Activated naive CD4-positive, alpha-beta T cell treated with Interleukin-2 at 50 U/mL for 16 hours (primary cell): ENCODE measurements at regions not wholly inside any gene's neighbourhood (a gene's known extent, or its start where the extent isn't known, plus 50 kb on each side); places are given as distances from the start of the nearest gene placed in this dataset.

ENCODE experiments used
- DNase-seq: peaks from one replicate; pipeline ENCODE4 v3.0.0-alpha.2; 2020

DNA sequence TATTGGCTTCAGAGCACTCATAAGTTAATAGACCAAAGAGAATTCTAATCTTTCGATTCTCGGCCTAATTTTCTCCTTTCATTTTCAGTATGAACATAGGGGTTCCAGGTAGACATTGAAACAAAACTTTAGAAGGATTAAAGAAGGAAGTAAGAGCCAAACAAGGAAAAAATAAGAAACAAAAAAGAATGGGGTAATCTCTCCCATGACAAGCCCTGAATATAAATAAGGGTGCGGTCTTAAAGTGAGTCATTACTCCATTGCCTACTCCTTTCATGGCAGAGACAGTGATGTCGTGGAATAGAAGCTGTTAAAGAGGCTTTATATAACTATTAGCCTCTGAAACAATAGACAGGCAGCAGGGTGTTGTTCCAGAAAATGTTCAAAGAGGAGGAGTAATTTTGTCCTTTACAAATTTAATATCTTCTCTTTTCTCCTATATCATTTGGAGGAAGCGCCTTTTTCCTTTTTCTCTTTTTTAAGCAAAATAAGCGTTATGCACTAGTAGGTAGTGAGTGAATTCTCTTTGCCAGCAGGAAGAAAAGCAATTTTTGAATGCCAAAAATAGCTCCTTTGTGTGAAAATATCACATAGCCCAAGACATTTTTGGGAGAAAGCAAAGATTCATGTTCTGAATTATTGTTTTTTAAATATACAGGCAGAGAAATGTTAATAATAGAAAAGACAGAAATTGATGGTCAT is 607.9 kb upstream of the KCNMB2 start:
- no peak for DNase-seq

DNA sequence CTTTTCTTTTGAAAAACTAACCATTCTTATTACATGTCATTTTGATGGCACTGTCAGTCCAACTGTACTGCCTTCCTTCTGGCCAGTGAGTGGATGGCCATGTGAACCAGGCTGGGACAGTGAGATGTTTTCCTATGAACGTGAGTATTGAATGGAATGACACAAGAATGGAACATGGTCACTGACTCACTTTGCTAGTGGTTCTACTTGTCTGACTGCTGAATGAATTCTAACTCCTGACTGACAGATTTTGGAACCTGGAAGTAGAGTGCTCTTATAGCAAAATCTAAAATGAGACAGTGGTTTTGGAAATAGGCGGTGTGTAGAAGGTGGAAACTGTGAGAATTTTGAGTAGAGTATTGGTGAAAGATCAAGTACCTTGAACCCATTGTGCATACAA is 606.9 kb upstream of the KCNMB2 start:
- no peak for DNase-seq

DNA sequence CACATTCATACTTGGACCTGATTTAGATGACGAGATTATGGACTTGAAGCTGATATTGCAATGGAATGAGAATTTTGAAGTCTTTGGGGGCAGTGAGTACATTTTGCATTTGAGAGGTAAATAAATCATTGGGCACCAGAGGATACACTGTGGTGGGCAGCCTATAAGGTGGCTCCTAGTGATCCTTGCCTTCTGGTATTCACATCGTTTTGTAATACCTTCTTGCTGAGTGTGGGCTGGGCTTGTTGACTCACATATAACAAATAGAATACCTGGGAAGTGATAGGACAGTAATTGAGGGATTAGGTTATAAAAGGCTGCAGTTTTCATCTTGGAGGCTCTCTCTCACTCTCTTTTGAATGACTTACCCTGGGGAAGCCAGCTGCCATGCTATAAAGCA is 605.5 kb upstream of the KCNMB2 start:
- DNase-seq = no peak

DNA sequence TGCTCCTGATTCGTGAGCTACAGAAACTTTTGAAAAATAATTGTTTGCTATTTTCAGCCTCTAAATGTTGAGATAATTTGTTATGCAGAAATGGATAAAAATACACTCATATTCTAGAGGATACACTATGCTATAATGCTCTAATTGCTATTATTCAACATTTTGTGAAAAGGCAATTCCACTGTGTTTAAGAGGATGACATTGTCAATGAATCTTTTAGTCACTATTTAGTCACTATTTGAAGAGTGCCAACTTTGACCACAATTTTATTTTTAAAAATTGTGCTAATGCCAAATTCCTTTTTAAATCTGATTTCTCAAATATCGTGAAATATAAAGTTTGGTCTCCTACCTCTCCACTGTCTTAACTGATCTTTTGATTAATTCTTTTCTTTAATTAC is 604.9 kb upstream of the KCNMB2 start:
- no peak for DNase-seq

DNA sequence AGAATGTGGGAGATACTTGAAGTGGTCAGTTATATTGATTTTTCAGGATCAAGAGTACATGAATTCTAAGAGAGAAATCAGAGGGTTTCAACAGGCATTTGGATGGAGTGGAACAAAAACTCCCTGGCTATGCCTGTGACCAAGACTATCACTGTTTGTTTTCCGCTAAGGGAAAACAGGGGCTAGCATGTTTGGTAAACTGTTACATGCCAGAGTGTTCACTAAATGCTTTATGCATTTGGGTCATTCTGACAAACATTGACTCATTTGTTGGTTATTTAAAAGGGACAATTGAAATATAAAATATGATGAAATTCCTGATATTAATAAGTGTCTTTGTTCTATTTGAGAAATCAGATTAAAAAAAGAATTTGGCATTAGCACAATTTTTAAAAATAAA is 603.9 kb upstream of the KCNMB2 start:
- no peak for DNase-seq

DNA sequence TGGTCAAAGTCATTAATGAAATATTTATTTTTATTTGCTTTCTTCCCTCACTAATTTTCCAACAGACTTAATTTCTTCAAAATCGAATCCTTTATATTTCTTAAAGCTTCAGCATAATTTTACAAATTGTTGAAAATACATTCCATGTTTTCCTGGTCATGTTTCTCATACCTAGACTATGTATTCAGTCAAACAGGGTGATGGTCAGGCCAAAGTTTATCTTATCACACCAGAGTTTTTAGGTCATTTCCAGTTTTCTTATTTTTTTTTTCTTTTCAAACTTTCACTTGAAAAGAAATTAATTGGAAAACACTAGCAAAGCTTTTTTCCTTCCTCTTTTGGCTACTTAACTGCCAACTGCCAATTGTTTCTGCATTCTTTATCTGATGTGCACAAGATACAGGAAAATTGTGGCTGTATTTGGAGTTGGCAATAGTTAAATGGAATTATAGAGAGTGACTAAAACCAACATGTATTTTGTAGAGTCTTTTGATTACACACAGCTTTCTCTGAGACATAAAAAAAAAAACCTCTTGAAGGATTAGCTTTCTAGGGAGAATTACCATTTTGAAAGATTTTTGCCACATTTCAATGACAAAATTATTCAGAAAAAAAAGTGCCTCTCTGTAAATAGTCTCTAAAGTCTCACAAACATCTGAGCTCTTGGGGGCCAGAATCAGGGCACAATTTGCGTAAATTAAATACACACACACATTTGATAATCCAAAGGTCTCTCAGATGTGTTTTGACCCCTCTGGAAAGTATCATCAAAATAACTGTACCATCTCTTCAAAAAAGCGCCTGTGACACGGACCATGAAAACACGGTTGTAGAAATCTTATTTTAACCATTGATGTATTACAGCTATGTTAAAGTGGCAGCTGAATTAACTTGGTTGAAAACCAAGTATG is 603.2 kb upstream of the KCNMB2 start:
- DNase-seq = no peak

DNA sequence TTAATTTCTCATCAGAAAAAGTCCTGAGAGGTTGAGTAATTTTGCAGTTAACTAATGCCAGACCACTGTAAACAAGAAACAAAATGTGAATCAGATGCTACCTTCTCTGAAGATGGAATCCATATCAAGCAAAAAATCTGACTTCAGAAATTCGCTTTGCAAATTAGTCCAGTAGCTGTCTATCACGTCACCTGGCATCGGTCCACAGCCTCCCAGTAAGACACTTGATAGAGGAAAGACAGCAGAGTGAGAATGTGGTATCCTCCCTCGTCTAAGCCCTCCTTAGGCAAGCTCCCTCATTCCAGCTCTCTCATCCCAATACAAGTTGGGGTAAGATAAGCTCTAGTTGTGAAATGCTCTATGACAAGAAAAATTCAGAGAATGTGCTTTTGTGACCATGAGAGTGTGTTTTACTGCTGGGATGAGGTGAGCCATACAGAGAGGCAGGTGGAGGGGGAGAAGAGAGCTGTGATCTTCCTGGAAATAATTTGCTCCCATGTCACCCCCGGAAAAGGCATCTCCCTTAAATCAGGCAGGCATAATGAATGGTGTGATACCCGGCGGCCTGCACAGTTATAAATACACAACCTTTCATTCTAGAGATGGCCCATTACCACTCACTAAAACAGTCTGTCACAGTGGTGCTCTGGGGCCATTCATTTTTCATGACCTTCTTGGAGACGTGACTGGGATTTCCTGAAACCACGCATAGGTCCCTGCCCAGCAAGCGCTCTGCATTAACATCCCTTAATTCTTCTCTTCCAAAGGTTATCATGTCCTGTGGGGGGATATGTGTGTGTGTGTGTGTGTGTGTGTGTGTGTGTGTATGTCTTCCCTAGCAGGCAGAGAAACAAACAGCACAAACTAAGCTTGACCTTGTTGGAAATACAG is 602.0 kb upstream of the KCNMB2 start:
- no peak for DNase-seq

DNA sequence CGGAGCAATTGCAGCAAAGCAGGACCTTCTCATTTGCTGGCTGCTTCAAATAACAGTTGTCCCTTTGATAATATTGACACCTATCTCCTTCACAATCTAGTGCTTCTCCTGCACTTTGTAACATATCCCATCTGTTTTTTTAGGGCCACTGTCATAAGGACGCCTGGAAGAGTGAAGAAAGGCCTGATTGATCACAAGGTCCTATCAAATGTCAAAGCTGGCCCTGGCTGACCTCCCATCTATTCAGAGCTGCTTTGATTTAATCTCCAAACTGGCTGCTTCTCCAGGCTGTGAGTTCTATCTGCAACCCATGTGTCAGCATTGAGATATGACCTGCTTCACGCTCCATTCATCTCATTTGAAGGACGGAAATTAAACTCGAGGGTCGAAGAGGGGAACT is 601.2 kb upstream of the KCNMB2 start:
- DNase-seq = no peak

DNA sequence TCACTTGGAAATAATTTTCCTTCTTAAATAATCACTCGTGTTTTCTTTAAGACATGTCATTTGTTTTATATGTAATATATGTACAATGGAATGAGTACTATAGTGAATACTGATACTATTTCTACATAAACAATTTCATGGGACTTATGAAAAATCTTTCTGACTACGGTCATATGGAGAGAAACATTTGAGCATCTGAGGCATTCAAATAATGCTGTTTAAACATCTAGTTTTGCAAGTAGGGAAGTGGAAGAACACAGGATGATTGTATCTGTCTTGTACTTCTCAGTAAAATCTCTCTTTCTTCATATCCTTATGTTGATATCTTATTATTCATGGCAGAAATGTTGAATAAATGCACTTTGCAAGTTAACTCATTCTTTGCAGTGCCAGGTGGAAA is 599.5 kb upstream of the KCNMB2 start:
- no peak for DNase-seq

DNA sequence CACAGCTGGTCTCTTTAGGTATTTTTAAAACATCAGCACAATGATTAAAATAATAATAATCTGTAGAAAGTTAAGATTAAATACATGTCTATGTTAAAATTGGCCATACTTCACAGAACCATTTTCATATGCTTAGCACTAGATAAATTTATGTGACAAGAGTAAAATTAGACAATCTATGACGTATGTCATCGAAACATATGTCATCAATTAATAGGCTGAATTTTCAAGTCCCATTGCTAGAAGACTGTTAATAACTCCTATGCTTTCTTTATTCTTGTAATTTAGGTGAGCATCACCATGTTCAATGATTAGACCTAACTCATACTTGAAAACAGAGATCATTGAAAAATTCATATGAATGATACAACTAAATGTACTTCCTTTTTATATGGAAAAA is 593.3 kb upstream of the KCNMB2 start:
- DNase-seq = no peak

DNA sequence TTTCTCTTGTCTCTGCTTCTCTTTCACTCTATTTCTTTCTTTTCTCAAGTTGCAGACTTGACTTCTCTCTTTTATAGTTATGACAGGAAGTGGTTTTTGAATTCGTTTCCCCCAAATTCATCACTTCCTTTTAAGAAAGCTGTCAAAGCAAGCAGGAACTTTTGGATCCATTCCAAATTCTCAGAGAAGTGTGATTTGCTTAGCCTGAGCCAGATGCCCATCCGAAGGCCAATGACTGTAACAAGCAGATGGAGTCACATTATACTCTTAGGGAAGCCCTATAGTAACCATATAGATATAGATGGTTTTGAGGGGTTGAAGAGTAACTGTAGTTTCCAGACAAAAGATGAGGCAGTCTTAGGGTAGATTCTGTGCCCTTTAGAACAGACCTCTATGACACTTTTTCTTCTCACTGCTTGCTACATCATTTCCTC is 592.0 kb upstream of the KCNMB2 start:
- no peak for DNase-seq

DNA sequence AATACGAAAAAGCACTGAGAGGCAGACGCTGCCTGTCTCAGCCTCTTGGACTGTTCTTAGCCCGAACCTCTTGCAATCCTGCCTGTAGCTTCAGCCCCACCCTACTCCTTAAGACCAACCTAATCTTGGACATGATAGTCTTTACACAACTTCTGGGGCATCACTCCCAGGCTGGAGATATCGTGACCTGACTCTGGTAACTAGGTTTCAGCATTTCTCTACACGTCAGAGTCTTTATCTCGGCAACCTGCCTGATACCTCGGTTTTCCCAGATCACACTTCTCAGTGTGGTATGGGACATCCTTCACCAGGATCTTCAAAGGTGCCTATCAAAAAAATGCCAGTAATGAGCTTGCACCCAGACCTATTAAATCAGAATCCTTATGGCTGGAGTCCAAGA is 590.2 kb upstream of the KCNMB2 start:
- no peak for DNase-seq

DNA sequence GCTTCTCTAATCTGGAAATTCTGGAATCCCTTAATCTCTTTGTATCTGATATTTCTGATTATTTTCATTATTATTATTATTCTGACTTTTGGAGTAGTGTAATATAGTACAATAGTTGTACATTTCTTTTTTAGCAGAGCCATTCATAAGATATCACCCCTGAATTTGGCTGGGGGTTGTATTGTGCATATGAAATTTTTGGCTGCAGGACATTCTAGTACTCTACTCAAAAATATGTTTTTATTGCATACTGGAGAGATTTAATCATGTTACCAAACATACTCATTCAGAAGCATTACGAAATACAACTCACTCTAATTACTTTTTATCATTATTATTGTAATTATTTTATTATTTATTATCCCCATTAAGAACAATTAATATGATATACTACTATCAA is 589.7 kb upstream of the KCNMB2 start:
- DNase-seq = no peak

DNA sequence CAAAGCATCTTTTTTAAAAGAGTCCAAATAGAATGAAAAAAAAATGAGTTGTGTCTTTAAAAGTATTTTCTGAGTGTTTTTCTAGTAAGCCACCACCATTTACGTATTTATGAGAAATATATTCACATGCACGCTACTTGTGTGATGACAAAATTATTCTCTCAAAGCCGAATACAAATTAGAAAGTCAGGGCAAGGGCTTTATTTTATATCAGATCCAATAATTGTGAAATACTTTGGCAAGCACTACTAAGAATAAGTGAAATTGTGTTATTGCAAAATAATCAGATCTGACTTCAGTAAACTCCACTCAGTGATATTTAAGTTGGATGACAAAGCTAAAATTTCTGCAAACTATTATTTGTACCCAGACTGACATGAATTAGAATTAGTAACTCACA is 589.3 kb upstream of the KCNMB2 start:
- DNase-seq = no peak

DNA sequence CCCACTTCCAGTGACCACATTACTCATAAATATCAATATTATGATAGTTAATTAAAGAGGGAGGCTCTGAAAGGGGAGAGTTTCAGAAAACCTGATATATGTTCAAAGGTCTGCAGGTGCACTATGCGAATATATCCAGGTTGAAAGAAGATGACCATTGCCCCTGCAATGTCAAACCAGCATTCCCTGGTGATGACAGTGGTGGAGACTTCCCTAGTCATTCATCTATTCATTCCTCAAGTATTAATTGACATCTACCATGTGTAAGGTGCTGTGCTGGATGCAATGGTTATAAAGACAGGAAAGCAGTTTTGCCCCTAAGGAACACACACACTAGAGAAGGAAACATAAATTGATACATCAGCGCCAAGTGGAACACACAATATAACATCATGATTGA is 588.3 kb upstream of the KCNMB2 start:
- no peak for DNase-seq

DNA sequence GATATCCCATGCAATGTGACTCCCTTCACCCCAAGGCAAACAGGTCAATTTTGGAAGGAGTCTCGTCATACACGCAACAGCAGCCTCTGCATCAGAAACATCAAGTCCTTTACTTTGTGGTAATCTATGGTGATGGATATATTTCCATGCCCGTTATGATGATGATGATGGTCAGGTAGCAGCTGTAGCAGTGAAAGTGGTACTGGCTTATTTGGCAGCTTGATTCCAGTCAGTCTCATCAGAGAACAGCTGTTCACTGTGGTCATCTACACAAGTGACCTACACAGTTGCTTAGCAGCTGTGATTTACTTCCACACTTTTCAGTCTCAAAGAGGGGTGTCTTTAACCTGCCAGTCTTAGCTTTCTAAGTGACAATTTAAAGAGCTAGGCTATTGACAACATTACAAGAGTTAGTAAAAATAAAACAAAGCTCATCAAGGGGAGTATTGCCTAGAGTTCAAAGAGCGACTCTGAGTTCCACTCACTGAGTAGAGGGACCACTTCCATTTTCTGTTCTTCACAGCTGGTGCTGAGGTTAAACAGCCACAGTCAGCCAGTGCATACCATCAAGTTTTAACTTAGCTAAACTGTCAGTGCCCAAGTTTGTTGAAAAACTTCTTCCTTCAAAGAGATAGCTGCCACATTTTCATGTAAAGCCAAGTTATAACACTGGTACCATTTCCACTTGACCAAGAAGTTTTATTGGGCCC is 587.4 kb upstream of the KCNMB2 start:
- DNase-seq = no peak

DNA sequence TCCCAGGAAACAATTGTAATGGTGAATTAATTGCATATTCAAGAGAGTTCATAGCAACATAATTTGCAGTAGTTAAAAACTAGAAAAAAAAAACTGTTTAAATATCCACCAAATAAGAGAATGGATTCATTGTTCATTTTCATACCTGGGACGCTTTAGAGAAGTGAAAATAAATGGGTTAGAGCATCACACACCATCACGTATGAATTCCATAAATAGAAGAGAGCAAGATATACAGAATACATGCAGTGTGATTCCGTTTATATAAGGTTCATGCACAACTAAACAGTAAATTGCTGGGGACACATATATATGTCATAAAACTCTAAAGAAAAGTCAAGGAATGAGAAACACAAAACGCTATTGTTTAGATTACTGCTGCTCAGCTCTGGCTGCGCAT is 577.0 kb upstream of the KCNMB2 start:
- DNase-seq = no peak

DNA sequence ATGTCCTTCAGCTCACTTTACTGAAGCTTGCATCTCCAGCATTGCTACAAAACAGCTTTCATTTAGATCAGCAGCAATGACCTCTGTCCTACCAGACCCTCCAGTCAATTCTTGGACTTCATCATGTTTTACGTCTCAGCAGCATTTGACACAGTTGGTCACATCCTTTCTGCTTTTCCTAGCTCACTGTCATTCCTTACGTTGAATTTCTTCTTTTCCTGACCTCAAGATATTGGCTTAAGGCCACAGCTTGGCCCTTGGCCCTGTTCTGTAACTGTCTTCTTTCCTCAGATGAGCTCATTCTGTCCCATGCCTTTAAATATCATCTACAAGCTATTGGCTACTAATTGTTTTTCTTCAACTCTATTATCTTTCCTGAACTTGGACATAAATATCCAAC is 576.2 kb upstream of the KCNMB2 start:
- DNase-seq = no peak

DNA sequence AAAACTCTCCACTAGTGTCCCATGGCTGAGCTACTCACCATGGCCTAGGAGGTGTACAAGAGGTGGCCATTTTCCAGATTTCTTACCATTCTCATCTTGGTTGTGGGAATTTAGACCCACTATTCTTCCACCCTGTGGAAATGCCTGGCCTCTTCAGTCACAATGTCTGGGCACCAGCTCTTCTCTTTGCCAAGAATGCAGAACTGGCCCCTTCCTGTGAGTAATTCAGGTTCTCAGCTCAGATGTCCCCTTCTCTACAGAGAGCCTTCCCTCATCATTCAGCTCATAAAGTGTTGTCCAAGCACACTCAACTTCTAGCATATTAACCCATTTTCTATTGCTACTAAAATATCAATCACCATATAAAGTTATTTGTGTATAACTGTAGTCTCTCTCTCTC is 575.5 kb upstream of the KCNMB2 start:
- no peak for DNase-seq

DNA sequence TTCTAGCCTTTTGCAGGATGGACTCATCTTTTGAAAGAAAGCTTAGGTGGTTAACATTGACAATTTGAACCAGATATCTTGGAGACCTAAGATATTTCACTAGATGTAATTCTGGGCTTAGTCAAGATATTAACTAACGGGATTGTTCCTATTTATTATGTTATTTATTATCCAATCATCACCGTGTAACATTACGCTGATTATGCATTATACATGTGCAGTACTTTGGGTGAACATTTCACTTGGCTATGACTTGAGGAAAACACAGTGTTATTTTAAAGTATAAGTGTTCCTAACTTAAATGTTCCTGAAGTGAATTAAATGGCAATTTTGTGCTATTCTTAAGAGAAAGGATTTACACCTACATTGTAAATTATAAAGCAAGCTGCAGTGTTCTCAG is 574.5 kb upstream of the KCNMB2 start:
- DNase-seq = no peak

DNA sequence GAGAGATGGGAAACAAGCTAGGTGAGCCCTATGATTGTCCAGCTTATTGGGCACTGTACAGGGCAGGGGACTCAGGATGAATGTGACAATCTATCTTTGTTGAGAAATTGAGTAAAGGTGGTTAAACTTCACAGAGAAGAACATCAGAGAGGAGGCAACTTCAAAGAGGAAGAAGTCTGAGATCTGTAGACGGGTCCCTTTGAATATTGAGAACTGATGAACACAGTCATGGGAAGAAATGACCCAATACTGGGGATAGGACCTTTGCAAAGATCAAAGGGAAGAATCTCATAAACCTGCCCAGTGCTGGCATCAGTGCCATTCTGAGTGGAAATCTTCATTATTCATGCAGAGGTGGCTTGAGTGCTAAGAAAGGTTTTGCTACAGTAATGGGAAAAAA is 569.7 kb upstream of the KCNMB2 start:
- DNase-seq = no peak

DNA sequence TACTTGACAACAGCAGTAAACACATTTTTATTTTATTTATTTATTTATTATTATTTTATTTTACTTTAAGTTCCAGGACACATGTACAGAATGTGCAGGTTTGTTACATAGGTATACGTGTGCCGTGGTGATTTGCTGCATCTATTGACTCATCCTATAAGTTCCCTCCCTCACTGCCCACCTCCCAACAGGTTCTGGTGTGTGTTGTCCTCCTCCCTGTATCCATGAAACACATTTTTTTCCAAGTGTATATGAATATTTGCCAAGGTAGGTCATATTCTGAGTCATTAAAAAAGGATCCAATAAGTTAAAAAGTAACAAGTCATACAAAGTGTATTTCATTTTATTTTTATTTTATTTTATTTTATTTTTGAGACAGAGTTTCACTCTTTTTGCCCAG is 567.3 kb upstream of the KCNMB2 start:
- no peak for DNase-seq
